ENCODE measurements at regions not wholly inside any gene's neighbourhood (a gene's known extent, or its start where the extent isn't known, plus 50 kb on each side); places are given as distances from the start of the nearest gene placed in this dataset.

DNA sequence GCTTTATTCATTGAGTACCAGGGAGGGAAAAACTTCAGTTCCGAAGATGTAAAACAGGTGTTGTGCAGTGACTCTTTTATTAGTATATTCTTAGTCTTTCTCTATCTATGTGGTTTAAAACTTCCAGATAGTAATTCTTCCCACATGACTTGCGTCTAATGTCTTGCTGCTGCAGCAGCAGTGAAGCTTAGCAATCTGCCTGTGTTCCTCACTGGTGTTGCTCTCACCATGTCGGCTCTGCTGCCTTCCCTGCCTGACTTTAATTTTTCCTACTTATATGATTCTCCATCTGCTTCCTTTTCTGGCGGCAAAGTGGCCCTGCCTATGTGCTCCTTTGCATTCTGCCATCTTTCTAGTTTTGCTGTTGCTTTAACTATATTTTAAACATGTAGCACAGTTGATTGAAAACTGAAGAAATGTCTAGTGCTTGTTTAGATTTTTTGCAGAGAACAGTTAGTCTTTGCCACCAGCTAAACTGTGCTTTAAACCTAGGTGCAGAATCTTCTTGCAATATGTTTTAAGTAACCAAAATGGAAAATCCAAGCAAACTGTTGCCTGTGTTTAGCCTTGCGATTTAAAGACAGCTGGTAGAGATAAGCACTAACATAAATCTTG lies 1934.2 kb upstream of the IGFBP7 start:
- ATAC-seq (no peak), DNase-seq (no peak)
- intact Hi-C loops (cut with DNase I) = no loop called here
- Histone ChIP-seq H3K36me3 (no peaks in the 10 kb centered on the region), H3K9me3 (no peaks in the 10 kb centered on the region), H3K27me3 (no peaks in the 10 kb centered on the region), H3K27ac (no peak overlapping the region), H3K4me1 (no peaks in the 10 kb centered on the region), H3K4me3 (no peak overlapping the region)
- TF ChIP-seq POLR2A (IDR thresholded peaks at IDR 0.05) = no peak
- TF ChIP-seq, protein P1, sequence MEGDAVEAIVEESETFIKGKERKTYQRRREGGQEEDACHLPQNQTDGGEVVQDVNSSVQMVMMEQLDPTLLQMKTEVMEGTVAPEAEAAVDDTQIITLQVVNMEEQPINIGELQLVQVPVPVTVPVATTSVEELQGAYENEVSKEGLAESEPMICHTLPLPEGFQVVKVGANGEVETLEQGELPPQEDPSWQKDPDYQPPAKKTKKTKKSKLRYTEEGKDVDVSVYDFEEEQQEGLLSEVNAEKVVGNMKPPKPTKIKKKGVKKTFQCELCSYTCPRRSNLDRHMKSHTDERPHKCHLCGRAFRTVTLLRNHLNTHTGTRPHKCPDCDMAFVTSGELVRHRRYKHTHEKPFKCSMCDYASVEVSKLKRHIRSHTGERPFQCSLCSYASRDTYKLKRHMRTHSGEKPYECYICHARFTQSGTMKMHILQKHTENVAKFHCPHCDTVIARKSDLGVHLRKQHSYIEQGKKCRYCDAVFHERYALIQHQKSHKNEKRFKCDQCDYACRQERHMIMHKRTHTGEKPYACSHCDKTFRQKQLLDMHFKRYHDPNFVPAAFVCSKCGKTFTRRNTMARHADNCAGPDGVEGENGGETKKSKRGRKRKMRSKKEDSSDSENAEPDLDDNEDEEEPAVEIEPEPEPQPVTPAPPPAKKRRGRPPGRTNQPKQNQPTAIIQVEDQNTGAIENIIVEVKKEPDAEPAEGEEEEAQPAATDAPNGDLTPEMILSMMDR (IDR thresholded peaks at IDR 0.05) = no peak
- WGBS (ENCODE audit: insufficient coverage, low coverage, low lambda C conversion rate, missing lambda C conversion rate) = 42% methylated on average over 5 of the region's 5 CpGs

DNA sequence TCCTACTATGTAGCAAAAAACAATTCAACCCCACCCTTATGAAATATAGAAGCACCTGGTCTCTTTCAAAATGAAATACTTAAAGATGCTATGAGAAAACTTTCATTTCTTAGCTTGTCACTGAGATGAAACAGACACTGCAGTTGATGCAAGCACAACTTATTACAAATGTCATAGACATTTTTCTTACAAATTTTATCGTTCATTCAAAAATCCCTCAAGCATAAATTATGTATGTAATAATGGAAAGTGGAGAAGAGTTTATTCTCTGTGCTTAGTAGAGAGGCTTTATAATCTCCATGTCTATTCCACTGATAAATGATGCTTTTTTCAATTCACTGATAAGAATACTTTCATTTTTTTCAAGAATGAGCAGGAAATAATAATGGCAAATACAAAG lies 1943.9 kb upstream of the IGFBP7 start:
- Histone ChIP-seq H3K27ac (no peak overlapping the region), H3K4me3 (no peak overlapping the region), H3K36me3 (no peaks in the 10 kb centered on the region), H3K4me1 (no peaks in the 10 kb centered on the region), H3K27me3 (no peaks in the 10 kb centered on the region), H3K9me3 (no peaks in the 10 kb centered on the region)
- TF ChIP-seq, protein P1 (IDR thresholded peaks at IDR 0.05) = no peak
- no peak for TF ChIP-seq POLR2A (IDR thresholded peaks at IDR 0.05)
- no peak for DNase-seq
- 46% methylated on average over 1 of the region's 1 CpG for WGBS (ENCODE audit: insufficient coverage, low coverage, low lambda C conversion rate, missing lambda C conversion rate)
- ATAC-seq = no peak
- intact Hi-C loops (cut with DNase I) = no loop called here

DNA sequence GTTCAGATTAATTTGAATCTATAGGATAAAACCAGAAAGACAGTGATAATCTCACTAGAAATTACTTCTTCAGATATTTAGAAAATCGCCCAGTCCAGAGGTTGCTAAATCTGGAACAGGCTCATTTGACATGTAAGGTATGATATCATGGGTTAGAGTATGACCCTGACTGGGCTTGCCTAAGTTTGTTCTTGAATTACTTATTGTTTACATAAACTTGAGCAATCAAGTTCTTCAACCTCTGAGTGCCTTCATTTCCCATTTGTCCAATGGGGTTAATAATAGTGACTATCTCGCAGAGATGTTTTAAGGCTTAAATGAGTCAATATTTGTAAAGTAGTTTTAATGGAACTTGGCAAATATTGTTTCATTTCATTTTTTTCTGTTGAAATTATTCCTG lies 1947.6 kb upstream of the IGFBP7 start:
- ATAC-seq (no peak), DNase-seq (no peak)
- Histone ChIP-seq H3K27ac (no peak overlapping the region), H3K27me3 (no peaks in the 10 kb centered on the region), H3K36me3 (no peaks in the 10 kb centered on the region), H3K4me1 (no peaks in the 10 kb centered on the region), H3K4me3 (no peak overlapping the region), H3K9me3 (no peaks in the 10 kb centered on the region)
- intact Hi-C loops (cut with DNase I) = no loop called here
- WGBS (ENCODE audit: insufficient coverage, low coverage, low lambda C conversion rate, missing lambda C conversion rate) = 36% methylated on average over 2 of the region's 2 CpGs
- TF ChIP-seq, protein P1 (IDR thresholded peaks at IDR 0.05) = no peak
- TF ChIP-seq POLR2A (IDR thresholded peaks at IDR 0.05) = no peak

DNA sequence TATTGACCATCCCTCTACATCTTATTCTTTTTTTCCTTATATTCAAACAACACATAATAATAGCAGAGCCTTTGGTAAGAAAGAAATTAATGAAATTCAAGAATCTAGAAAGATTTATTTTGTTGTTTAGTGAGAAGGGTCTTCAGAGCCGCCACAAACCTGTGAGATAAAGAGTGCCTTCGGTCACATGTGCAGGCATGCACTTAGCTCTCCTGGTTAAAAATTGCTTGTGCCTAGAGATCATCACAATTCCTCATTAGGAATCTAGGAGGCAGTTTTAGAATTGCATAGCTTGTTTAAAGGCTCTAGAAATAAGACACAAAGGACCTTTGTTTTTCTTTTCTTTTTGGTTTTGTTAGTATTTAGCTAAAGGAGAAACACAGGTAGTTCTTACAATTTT lies 1948.4 kb upstream of the IGFBP7 start:
- intact Hi-C loops (cut with DNase I) = no loop called here
- no peaks in the 10 kb centered on the region for H3K36me3 ChIP-seq
- no peak overlapping the region for H3K4me3 ChIP-seq
- H3K27ac ChIP-seq = no peak overlapping the region
- DNase-seq (no peak), ATAC-seq (no peak)
- no peaks in the 10 kb centered on the region for H3K9me3 ChIP-seq
- H3K4me1 ChIP-seq = no peaks in the 10 kb centered on the region
- TF ChIP-seq, protein P1 (IDR thresholded peaks at IDR 0.05) = no peak
- TF ChIP-seq POLR2A (IDR thresholded peaks at IDR 0.05) = no peak
- WGBS (ENCODE audit: insufficient coverage, low coverage, low lambda C conversion rate, missing lambda C conversion rate) = 19% methylated on average over 2 of the region's 2 CpGs
- H3K27me3 ChIP-seq = no peaks in the 10 kb centered on the region

Data from right lobe of liver (tissue), 6 donors.